Thoracic aorta (tissue), 2 donors: ENCODE measurements at regions not wholly inside any gene's neighbourhood (a gene's known extent, or its start where the extent isn't known, plus 50 kb on each side); places are given as distances from the start of the nearest gene placed in this dataset.

ENCODE experiments used
- ATAC-seq: fragments of 150-250 bp; one replicate; pipeline ENCODE4 v1.8.0; 2017; ENCODE audit warnings: low read depth; ENCODE audit not compliant: insufficient number of reproducible peaks, low FRiP score
- DNase-seq: peaks from one replicate; pipeline ENCODE4 v3.0.0-alpha.2; 2020; ENCODE audit warnings: low spot score
- H3K27ac ChIP-seq, 2 donors: fragments of 200-600 bp; sonication (generic); 1 replicate in 1 of 2; 2 replicates in 1 of 2; pipeline ENCODE4 v1.5.1; 2016; ENCODE audit warnings: mild to moderate bottlenecking in 2 of 2, moderate library complexity in 2 of 2
- H3K27me3 ChIP-seq: fragments of 200-600 bp; sonication (generic); replicated peaks from 2 replicates; pipeline ENCODE4 v1.6.0; 2016; ENCODE audit warnings: mild to moderate bottlenecking; ENCODE audit not compliant: insufficient read depth
- H3K36me3 ChIP-seq: fragments of 200-600 bp; sonication (generic); one replicate; pipeline ENCODE4 v1.5.1; 2016
- H3K4me1 ChIP-seq, 2 donors: fragments of 200-600 bp; sonication (generic); 1 replicate in 1 of 2; 2 replicates in 1 of 2; pipeline versions ENCODE4 v1.5.1 to v1.6.0; 2016; ENCODE audit warnings: low read depth in 2 of 2, mild to moderate bottlenecking in 1 of 2; ENCODE audit not compliant: control insufficient read depth in 1 of 2
- H3K4me3 ChIP-seq: fragments of 200-600 bp; sonication (generic); 2 replicates; pipeline ENCODE4 v1.5.1; 2016; ENCODE audit warnings: mild to moderate bottlenecking
- H3K9me3 ChIP-seq: fragments of 200-600 bp; sonication (generic); 2 replicates; pipeline ENCODE4 v1.5.1; 2016
- TF ChIP-seq, protein P1 (sequence below): fragments of 200-600 bp; sonication (generic); IDR thresholded peaks from one replicate; pipeline ENCODE4 v1.5.1; 2019; ENCODE audit warnings: antibody characterized with exemption

GRCh38 chr5:167657016-167657415 is 634.4 kb upstream of the WWC1 start:
- Histone ChIP-seq H3K4me1 (no peaks in the 10 kb centered on the region), H3K4me3 (no peak overlapping the region), H3K9me3 (no peaks in the 10 kb centered on the region), H3K27ac (no peak overlapping the region), H3K27me3 (no peaks in the 10 kb centered on the region), H3K36me3 (no peaks in the 10 kb centered on the region)
- no peak for ATAC-seq
- DNase-seq: no peak
- TF ChIP-seq, protein P1, sequence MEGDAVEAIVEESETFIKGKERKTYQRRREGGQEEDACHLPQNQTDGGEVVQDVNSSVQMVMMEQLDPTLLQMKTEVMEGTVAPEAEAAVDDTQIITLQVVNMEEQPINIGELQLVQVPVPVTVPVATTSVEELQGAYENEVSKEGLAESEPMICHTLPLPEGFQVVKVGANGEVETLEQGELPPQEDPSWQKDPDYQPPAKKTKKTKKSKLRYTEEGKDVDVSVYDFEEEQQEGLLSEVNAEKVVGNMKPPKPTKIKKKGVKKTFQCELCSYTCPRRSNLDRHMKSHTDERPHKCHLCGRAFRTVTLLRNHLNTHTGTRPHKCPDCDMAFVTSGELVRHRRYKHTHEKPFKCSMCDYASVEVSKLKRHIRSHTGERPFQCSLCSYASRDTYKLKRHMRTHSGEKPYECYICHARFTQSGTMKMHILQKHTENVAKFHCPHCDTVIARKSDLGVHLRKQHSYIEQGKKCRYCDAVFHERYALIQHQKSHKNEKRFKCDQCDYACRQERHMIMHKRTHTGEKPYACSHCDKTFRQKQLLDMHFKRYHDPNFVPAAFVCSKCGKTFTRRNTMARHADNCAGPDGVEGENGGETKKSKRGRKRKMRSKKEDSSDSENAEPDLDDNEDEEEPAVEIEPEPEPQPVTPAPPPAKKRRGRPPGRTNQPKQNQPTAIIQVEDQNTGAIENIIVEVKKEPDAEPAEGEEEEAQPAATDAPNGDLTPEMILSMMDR: no peak

GRCh38 chr5:167658889-167659288 is 632.6 kb upstream of the WWC1 start:
- no peak overlapping the region for H3K4me3 ChIP-seq
- DNase-seq (no peak), ATAC-seq (no peak)
- TF ChIP-seq, protein P1: no peak
- H3K9me3 ChIP-seq: no peaks in the 10 kb centered on the region
- no peaks in the 10 kb centered on the region for H3K27me3 ChIP-seq
- no peaks in the 10 kb centered on the region for H3K4me1 ChIP-seq
- no peaks in the 10 kb centered on the region for H3K36me3 ChIP-seq
- H3K27ac ChIP-seq: no peak overlapping the region

DNA sequence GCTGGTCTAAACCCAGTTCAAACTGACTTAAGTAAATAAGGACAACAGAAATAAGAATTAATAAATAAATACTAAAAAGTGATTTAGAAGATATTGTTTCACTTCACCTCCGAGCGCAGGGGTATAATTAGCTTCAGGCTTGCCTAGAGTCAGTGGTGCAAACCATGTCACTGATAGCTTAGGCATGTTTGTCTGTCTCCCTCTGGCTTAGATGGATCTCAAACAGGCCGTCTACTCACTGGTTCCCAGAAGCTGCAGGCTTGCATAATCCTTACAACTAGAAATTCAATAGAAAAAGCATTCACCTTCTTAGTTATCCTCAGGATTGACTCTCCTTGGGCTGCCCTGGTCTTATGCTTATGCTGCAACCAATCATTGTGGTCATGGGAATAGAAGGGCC is 629.8 kb upstream of the WWC1 start:
- no peak for DNase-seq
- no peak overlapping the region for H3K27ac ChIP-seq
- TF ChIP-seq, protein P1: no peak
- no peaks in the 10 kb centered on the region for H3K4me1 ChIP-seq
- no peaks in the 10 kb centered on the region for H3K27me3 ChIP-seq
- H3K9me3 ChIP-seq: no peaks in the 10 kb centered on the region
- ATAC-seq: no peak
- no peak overlapping the region for H3K4me3 ChIP-seq
- H3K36me3 ChIP-seq: no peaks in the 10 kb centered on the region

GRCh38 chr5:167664222-167664804 is 627.1 kb upstream of the WWC1 start:
- TF ChIP-seq, protein P1: no peak
- H3K36me3 ChIP-seq: no peaks in the 10 kb centered on the region
- H3K27ac ChIP-seq: no peak overlapping the region
- H3K27me3 ChIP-seq: no peaks in the 10 kb centered on the region
- ATAC-seq (no peak), DNase-seq (no peak)
- no peaks in the 10 kb centered on the region for H3K9me3 ChIP-seq
- H3K4me3 ChIP-seq: no peak overlapping the region
- H3K4me1 ChIP-seq: no peaks in the 10 kb centered on the region

- H3K4me3 ChIP-seq: no peak overlapping the region
- no peaks in the 10 kb centered on the region for H3K36me3 ChIP-seq
- TF ChIP-seq, protein P1: no peak
- H3K27ac ChIP-seq: no peak overlapping the region
- no peaks in the 10 kb centered on the region for H3K9me3 ChIP-seq
- DNase-seq (no peak), ATAC-seq (no peak)
- H3K4me1 ChIP-seq: no peaks in the 10 kb centered on the region
- no peaks in the 10 kb centered on the region for H3K27me3 ChIP-seq
Observed at GRCh38 chr5:167665841-167666375, 625.5 kb upstream of the WWC1 start.
